ENCODE measurements at regions not wholly inside any gene's neighbourhood (a gene's known extent, or its start where the extent isn't known, plus 50 kb on each side); places are given as distances from the start of the nearest gene placed in this dataset.

GRCh38 chr20:52470561-52470960 lies 279.0 kb upstream of the ZFP64 start:
- DNase-seq: no peak

- no peak for DNase-seq
Observed at GRCh38 chr20:52469128-52469527, 277.5 kb upstream of the ZFP64 start.

DNA sequence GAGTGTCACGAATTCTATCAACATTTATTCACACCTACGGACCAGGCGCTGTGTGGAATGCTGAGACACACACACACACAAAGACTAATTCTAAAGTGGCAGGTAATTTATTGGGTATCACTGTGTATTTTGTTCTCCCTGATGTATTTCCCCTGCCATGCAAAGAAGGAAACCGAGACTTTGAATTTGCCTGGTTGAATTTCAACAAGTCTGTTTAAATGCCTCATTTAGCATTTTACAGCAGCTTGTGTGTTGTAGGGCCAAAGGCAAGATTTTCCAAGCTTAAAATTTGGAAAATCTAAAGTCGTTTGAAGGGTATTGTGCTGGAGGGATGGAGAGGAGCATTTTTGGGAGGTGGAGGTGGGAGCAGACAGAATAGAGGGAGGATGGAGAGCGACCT lies 274.4 kb upstream of the ZFP64 start:
- DNase-seq: no peak

DNA sequence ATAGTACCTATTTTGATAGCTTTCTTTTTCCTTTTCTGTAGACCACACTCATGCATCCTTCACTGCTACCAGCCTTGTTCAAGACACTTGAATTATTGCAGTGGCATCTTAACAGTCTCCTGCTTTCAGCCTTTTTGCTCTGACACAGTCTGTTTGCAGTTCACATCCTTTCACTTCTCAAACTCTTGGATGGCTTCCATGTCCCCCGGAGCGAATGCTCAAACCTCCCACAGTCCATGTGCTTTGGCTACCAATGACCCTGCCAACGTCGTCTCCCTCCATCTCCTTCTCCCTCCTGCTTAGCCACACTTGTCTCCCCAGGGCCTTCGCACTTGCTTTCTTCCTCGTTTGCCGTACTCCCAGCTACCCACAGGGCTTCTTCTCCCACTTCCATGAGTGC lies 270.0 kb upstream of the ZFP64 start:
- no peak for DNase-seq

DNA sequence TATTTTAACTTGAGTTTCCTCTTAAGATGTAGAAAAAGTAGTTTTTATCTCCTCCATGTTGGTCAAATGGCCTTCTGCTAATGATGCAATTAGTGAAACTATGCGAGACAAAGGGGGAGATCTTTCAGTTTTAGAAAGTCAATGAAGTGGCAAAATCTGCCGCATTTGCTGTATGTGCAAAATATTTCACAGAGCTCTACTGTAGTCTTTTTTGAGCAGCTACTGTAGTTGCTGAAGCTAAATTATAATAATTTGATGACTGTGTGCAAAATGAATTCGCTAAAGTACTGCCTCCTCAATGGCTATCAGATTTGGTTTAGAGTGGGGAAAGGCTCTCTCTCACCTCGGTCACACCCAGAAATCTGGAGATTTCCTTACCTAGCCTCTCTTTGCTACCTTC lies 267.6 kb upstream of the ZFP64 start:
- no peak for DNase-seq

- no peak for DNase-seq
Observed at GRCh38 chr20:52457826-52458225, 266.2 kb upstream of the ZFP64 start.

- no peak for DNase-seq
Observed at GRCh38 chr20:52454660-52455059, 263.1 kb upstream of the ZFP64 start.

DNA sequence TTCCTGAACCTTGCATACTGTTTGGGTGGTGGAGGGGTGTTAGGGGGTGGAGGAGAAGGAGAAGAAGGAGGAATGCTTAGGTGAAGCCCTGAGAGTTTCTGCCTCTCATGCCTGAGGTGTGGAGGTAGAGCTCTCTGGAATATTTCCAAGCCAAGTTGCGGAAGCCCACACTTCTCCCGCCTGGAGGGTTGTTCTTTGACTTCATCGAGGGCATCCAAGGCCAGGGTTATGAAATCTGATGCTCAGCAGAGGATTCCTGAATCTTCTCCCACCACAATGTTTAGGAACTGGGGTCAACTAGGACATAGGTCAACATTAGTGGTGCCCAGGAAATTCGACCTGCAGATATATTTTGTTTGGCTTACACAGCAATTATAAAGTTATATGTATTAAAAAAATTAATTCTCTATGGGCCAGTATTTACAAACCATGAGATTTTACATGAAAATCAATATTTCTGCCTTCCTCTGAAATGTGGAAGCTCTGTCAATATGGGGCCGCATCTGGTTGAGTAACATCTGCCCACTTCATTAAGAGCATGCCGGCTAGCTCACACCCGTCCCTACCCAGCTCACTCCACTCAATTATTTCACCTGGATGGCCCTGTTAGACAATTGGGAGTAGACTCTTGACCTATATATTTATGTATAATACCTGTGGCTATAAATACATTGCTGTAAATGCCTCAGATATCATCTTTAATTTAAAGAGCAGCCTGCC lies 257.1 kb upstream of the ZFP64 start:
- no peak for DNase-seq

GRCh38 chr20:52447225-52447551 lies 255.6 kb upstream of the ZFP64 start:
- DNase-seq: no peak

DNA sequence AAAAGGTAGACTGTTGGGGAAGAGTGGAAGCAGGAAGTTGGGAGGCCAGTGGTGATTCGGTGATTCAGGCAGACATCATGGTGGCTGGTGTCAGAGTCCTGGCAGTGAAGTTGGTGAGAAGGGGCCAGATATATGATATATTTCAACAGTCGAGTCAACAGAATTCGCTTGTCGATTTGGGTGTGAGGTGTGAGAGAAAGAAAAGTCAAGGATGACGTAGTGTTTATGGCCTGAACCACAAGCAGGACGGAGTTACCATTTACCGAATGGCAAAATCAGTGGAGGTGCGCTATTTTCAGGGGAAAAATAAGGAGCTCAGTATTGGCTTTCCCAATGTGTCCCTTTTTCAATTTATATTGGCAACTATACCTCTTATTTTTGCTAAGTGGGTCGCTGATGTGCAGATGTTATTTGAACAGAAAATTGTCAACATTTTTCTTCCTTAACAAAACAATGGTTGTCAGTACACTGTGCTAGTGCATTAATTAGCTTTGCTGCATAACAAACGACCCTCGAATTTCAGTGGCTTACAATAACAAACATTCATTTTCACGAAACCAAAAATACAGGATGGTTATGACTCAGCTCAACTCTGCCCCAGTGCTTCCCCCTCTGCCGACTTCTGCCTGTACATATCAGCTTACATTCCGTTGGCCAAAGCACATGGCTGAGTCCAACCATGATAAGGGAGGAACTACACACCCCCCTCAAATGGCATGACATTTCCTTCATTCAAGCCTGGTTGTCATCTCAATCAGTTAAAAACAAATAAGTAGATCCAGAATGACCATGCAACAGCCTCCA lies 255.0 kb upstream of the ZFP64 start:
- no peak for DNase-seq

GRCh38 chr20:52444455-52444854 lies 252.9 kb upstream of the ZFP64 start:
- no peak for DNase-seq

GRCh38 chr20:52443874-52444273 lies 252.3 kb upstream of the ZFP64 start:
- no peak for DNase-seq

DNA sequence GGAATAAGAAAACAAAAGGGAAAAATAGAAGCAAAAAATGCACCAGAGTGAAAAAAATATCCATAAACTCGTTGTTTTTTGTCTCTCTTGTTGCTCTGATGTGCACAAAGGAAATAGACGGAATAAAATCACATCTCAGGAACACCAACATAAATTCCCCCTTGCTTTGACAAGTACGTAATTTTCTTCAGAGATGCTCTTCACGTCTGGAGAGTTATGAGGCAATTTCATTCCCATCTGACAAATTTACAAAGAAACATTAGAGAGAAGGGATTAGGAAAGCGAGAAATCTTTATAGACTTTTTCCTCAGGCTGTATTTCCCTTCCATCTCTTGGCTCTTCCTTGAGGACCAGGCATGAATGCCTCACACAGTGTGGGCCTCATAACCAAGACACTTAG lies 250.1 kb upstream of the ZFP64 start:
- no peak for DNase-seq

DNA sequence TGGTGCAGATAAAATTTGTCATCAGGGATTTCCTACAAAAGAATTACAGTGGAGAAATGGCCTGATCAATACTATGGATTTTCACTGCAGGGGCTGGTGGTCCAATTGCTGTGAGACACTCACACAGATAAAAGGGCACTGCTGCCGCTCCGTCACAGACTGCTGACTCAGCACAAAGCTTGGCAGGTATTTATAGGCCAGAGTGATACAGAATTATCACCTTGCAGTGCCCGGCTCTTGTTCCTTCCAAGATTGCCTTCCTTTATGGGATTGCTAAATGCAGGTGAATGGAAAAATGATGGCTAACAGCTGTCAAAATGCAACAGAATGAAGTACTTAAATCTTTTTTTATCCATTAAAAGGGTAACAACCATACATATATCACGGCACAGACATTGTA lies 247.8 kb upstream of the ZFP64 start:
- no peak for DNase-seq

DNA sequence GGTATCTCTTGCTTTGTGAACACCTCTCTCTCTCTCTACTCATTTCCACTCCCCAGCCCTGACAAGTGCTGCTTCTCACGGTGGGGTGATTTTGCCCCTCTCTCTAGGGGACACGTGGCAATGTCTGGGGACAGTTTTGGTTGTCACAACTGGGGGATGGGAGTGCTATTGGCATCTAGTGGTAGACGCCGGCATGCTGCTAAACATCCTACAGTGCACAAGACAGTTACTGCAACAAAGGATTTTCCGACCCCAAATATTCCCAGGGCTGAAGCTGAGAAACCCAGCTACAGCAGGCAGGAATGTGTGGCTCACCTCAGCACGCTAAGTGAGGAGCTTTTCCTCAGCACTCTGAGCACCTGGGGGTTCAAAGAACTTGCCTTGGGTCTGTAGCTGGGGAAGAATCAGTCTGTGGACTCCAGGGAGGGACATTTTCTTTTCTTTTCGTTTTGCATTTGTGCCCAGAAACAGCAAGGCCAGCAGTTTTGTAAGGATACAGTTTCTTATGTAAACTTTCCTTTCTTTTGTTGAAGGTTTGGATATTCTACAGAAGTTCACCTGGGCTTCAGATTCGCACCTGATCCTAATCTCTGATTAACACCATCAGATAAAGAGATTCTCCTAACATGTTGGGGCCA lies 246.9 kb upstream of the ZFP64 start:
- no peak for DNase-seq

GRCh38 chr20:52434453-52434852 lies 242.9 kb upstream of the ZFP64 start:
- no peak for DNase-seq

DNA sequence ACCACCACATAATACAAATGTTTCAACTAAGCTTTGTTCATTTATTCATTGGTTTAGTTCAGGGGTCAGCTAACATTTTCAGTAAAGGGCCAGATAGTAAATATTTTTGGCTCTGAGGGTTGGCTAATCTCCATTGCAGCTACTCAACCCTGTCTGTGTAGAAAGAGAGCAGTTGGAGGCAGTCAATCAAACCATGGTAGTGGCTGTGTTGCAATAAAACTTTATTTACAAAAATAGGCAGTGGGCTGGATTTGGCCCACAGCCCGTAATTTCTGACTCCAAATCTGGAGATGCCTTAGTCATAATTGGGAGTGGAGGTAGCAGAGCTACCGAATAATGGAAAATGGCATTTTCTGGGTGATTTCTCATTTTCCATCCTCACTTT lies 242.5 kb upstream of the ZFP64 start:
- no peak for DNase-seq

GRCh38 chr20:52433326-52434040 lies 241.9 kb upstream of the ZFP64 start:
- DNase-seq: no peak

DNA sequence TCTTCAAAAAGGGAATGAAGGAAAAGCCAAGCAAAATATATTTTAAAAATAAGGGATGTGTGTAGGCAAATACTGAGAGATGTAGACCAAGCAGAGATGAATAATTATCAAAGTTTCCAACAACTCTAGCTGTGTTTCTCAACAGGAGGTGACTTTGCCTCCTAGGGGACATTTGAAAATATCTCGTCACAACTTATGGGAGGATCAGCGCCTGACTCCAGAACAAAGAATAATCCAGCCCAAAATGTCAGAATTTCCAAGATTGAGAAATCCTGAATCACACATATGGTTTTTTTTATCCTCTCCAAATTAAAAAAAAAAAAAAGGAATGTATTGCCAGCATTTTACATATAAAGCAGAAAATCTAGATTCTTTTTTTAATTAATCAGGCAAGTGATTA lies 241.2 kb upstream of the ZFP64 start:
- no peak for DNase-seq

GRCh38 chr20:52429029-52429428 lies 237.4 kb upstream of the ZFP64 start:
- DNase-seq: no peak

DNA sequence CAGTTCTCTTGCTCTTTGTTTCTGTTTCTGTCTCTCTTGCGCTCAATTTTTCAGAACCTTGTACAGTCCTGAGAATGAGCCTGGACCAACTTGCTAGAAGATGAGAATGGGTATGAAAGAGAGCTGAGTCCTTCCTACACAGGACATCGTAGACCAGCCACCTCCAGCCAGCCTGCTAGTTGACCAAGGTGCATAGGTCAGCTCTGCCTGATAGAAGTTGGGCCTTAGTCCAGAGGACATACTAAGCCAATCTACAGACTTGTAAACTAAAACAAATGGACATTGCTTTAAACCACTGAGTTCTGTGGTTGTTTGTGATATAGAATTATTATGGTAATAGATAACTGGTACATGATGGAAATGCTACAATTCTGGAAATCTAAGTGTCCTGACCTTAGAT lies 236.4 kb upstream of the ZFP64 start:
- DNase-seq: no peak

DNA sequence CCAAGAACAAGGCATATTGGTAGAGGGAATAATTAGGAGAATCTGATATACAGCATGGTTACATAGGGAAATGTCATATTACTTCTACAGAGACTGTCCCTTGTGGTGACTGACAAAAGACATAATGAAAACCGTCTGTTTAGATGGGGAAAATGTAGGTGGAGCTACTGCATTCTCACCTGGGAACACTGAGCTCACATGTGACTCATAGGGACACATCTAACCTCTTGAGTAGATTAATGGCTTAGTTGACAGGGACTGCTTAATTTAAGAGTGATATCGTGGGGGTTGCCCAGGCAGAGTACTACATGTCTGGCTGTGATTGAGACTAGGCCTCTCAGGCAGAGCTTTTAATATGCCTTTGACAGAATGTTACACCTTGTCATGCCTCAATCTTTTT lies 235.3 kb upstream of the ZFP64 start:
- DNase-seq: no peak

- DNase-seq: no peak
Observed at GRCh38 chr20:52425701-52426100, 234.1 kb upstream of the ZFP64 start.

DNA sequence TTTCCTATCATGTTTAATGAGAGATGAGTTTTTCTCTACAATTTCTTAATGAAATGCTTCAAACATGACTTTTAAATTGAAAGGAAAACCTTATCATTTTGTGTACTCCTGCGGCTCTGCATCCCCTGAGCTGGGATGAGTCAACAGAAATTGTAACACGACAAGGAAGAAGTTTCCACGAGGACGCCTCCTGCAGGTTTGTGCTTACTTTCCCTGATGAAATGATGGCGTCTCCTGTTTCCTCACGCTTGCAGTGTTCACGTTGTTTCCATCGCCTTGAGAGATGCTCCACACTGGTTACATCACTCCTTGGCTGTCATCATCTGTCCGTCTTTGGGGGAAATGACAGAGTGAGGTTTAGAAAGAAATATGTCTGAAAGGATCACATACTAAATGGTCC lies 233.7 kb upstream of the ZFP64 start:
- peak; percentile 10 for DNase-seq
